ENCODE measurements at regions not wholly inside any gene's neighbourhood (a gene's known extent, or its start where the extent isn't known, plus 50 kb on each side); places are given as distances from the start of the nearest gene placed in this dataset.

DNA sequence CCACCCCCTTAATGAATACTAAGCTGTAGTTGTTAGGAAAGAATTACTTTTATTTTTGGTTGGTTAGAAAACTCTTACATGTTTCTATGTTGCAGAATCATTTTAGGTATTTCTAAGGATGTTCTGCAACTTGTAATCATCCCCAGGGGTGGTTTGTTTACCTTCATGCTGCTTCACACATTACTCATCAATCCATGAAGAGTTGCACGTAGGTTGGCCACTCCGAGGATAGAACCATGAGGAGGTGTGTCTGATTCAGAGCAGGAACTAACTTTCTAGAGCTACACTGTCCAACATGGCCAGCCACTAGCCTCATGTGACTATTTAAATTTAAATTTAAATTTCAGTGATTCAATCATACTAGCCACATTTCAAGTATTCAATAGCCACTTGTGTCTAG, 127.2 kb upstream of the FRMPD4 start:
- TF ChIP-seq, protein P1, sequence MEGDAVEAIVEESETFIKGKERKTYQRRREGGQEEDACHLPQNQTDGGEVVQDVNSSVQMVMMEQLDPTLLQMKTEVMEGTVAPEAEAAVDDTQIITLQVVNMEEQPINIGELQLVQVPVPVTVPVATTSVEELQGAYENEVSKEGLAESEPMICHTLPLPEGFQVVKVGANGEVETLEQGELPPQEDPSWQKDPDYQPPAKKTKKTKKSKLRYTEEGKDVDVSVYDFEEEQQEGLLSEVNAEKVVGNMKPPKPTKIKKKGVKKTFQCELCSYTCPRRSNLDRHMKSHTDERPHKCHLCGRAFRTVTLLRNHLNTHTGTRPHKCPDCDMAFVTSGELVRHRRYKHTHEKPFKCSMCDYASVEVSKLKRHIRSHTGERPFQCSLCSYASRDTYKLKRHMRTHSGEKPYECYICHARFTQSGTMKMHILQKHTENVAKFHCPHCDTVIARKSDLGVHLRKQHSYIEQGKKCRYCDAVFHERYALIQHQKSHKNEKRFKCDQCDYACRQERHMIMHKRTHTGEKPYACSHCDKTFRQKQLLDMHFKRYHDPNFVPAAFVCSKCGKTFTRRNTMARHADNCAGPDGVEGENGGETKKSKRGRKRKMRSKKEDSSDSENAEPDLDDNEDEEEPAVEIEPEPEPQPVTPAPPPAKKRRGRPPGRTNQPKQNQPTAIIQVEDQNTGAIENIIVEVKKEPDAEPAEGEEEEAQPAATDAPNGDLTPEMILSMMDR (IDR thresholded peaks at IDR 0.05): no peak
- TF ChIP-seq POLR2A (IDR thresholded peaks at IDR 0.05) (no peak), EP300 (IDR thresholded peaks at IDR 0.05) (no peak)
